Right lung (tissue), 2 donors: ENCODE measurements at regions not wholly inside any gene's neighbourhood (a gene's known extent, or its start where the extent isn't known, plus 50 kb on each side); places are given as distances from the start of the nearest gene placed in this dataset.
"Not testable (repeated sequence)": the region's sequence is repeated elsewhere in the genome, so short reads cannot be mapped to it uniquely, and the experiment has no call there.

Experiments used
- DNase-seq, 2 donors: peaks; one replicate each; pipeline ENCODE4 v3.0.0-alpha.2; 2013

GRCh38 chr16:73408716-73409115, 360.8 kb upstream of the ZFHX3 start:
- DNase-seq, result no peak

- no peak for DNase-seq
Observed at GRCh38 chr16:73408311-73408710, 360.4 kb upstream of the ZFHX3 start.

GRCh38 chr16:73405851-73406250, 357.9 kb upstream of the ZFHX3 start:
- DNase-seq, result no peak

GRCh38 chr16:73404001-73404400, 356.1 kb upstream of the ZFHX3 start:
- DNase-seq, result no peak

GRCh38 chr16:73403291-73403690, 355.4 kb upstream of the ZFHX3 start:
- no peak for DNase-seq

- no peak for DNase-seq
Observed at GRCh38 chr16:73400951-73401350, 353.0 kb upstream of the ZFHX3 start.

GRCh38 chr16:73399997-73400396, 352.1 kb upstream of the ZFHX3 start:
- no peak for DNase-seq

GRCh38 chr16:73399486-73399885, 351.6 kb upstream of the ZFHX3 start:
- no peak for DNase-seq

- DNase-seq, result not testable (repeated sequence)
Observed at GRCh38 chr16:73398604-73399003, 350.7 kb upstream of the ZFHX3 start.

GRCh38 chr16:73396556-73396955, 348.6 kb upstream of the ZFHX3 start:
- no peak for DNase-seq

- DNase-seq, result no peak
Observed at GRCh38 chr16:73390936-73391335, 343.0 kb upstream of the ZFHX3 start.

GRCh38 chr16:73390491-73390890, 342.6 kb upstream of the ZFHX3 start:
- DNase-seq, result no peak

GRCh38 chr16:73389085-73389484, 341.2 kb upstream of the ZFHX3 start:
- no peak for DNase-seq

- no peak for DNase-seq
Observed at GRCh38 chr16:73387979-73388378, 340.1 kb upstream of the ZFHX3 start.

GRCh38 chr16:73385696-73386095, 337.8 kb upstream of the ZFHX3 start:
- DNase-seq, result no peak

GRCh38 chr16:73384506-73385089, 336.7 kb upstream of the ZFHX3 start:
- no peak for DNase-seq

- DNase-seq, result no peak
Observed at GRCh38 chr16:73383988-73384365, 336.0 kb upstream of the ZFHX3 start.

GRCh38 chr16:73383195-73383987, 335.5 kb upstream of the ZFHX3 start:
- no peak for DNase-seq

GRCh38 chr16:73378471-73378870, 330.5 kb upstream of the ZFHX3 start:
- no peak for DNase-seq

GRCh38 chr16:73371584-73372319, 323.8 kb upstream of the ZFHX3 start:
- DNase-seq, result no peak

- DNase-seq, result no peak
Observed at GRCh38 chr16:73369851-73370250, 321.9 kb upstream of the ZFHX3 start.

- no peak for DNase-seq
Observed at GRCh38 chr16:73368715-73369114, 320.8 kb upstream of the ZFHX3 start.

GRCh38 chr16:73365016-73365551, 317.2 kb upstream of the ZFHX3 start:
- DNase-seq, result peak; percentile 81 to 83
